Tibial nerve (tissue), 4 donors: ENCODE measurements at regions not wholly inside any gene's neighbourhood (a gene's known extent, or its start where the extent isn't known, plus 50 kb on each side); places are given as distances from the start of the nearest gene placed in this dataset. TPM values are rescaled to one million over a fixed set of nuclear protein-coding genes. Genes with fewer than 3 reads are reported as not detected.

Source experiments
- DNase-seq, 2 donors: peaks; one replicate each; pipeline ENCODE4 v3.0.0-alpha.2; 2019; ENCODE audit warnings: low spot score in 2 of 2
- H3K27ac ChIP-seq, 4 donors: fragments of 200-600 bp; sonication (generic) in 3 of 4; one replicate each; pipeline ENCODE4 v1.5.1; 2017 to 2019; ENCODE audit warnings: mild to moderate bottlenecking in 1 of 4
- H3K27me3 ChIP-seq, 2 donors: fragments of 200-600 bp; sonication (generic) in 1 of 2; one replicate each; pipeline versions ENCODE4 v1.5.1 to v1.6.0; 2017 to 2019
- H3K36me3 ChIP-seq, 3 donors: fragments of 200-600 bp; sonication (generic); one replicate each; pipeline ENCODE4 v1.5.1; 2018 to 2019
- H3K4me1 ChIP-seq, 4 donors: fragments of 200-600 bp; sonication (generic) in 3 of 4; one replicate each; pipeline ENCODE4 v1.5.1; 2017 to 2019
- H3K4me3 ChIP-seq, 4 donors: fragments of 200-600 bp; sonication (generic) in 3 of 4; one replicate each; pipeline ENCODE4 v1.5.1; 2017 to 2019; ENCODE audit warnings: mild to moderate bottlenecking in 1 of 4, moderate library complexity in 1 of 4
- H3K9me3 ChIP-seq, 4 donors: fragments of 200-600 bp; sonication (generic) in 3 of 4; one replicate each; pipeline ENCODE4 v1.5.1; 2017 to 2019
- EP300 ChIP-seq, 2 donors: sonication (generic); formaldehyde crosslinking; IDR thresholded peaks; one replicate each; pipeline ENCODE4 v1.6.1; 2017; ENCODE audit warnings: antibody characterized with exemption in 2 of 2, mild to moderate bottlenecking in 1 of 2
- POLR2A ChIP-seq, 2 donors: fragments of 450-650 bp; IDR thresholded peaks; one replicate each; pipeline ENCODE4 v1.6.1; 2017; ENCODE audit warnings: antibody characterized with exemption in 2 of 2, mild to moderate bottlenecking in 2 of 2, moderate library complexity in 2 of 2
- WGBS, 2 donors: methylation state at CpG; one replicate each; pipeline ENCODE4 v1.1.5; 2018; 5-methylcytosine and 5-hydroxymethylcytosine counted together
- small RNA-seq: library from RNA; depleted of rRNA; stranded (forward); fragments of <200 nt; gene quantifications from one replicate; pipeline ENCODE3, GENCODE V24; 2016
- TF ChIP-seq, protein P1 (sequence below), 5 experiments: fragments of 200-600 bp in 3 of 5; fragments of 450-650 bp in 2 of 5; sonication (generic) in 3 of 5; IDR thresholded peaks; one replicate each; pipeline ENCODE4 v1.5.1; 2016 to 2019; ENCODE audit warnings: antibody characterized with exemption in 5 of 5, mild to moderate bottlenecking in 3 of 5, moderate library complexity in 2 of 5

GRCh38 chr1:94596260-94596659, 54.7 kb upstream of the F3 start:
- no peak overlapping the region for H3K4me3 ChIP-seq
- TF ChIP-seq, protein P1, sequence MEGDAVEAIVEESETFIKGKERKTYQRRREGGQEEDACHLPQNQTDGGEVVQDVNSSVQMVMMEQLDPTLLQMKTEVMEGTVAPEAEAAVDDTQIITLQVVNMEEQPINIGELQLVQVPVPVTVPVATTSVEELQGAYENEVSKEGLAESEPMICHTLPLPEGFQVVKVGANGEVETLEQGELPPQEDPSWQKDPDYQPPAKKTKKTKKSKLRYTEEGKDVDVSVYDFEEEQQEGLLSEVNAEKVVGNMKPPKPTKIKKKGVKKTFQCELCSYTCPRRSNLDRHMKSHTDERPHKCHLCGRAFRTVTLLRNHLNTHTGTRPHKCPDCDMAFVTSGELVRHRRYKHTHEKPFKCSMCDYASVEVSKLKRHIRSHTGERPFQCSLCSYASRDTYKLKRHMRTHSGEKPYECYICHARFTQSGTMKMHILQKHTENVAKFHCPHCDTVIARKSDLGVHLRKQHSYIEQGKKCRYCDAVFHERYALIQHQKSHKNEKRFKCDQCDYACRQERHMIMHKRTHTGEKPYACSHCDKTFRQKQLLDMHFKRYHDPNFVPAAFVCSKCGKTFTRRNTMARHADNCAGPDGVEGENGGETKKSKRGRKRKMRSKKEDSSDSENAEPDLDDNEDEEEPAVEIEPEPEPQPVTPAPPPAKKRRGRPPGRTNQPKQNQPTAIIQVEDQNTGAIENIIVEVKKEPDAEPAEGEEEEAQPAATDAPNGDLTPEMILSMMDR (IDR thresholded peaks at IDR 0.05), result no peak
- TF ChIP-seq POLR2A (IDR thresholded peaks at IDR 0.05) (no peak), EP300 (IDR thresholded peaks at IDR 0.05) (no peak)
- no peak for DNase-seq

GRCh38 chr1:94595658-94596057, 54.1 kb upstream of the F3 start:
- H3K9me3 ChIP-seq, result no peaks in the 10 kb centered on the region
- 61 to 68% methylated on average over 4 to 5 of the region's 5 CpGs for WGBS, 2 donors
- peak in 1 of 2 donors; percentile 28 for TF ChIP-seq EP300 (IDR thresholded peaks at IDR 0.05)
- no peak for TF ChIP-seq POLR2A (IDR thresholded peaks at IDR 0.05)
- H3K27ac ChIP-seq, result peak overlapping the region in 1 of 4 donors; percentile 14
- no peak for DNase-seq
- H3K27me3 ChIP-seq, result no peaks in the 10 kb centered on the region
- no peak overlapping the region for H3K4me3 ChIP-seq
- H3K4me1 ChIP-seq, result peaks cover 0 to 46% (median 4%) of the 10 kb centered on the region in 4 donors
- no peaks in the 10 kb centered on the region for H3K36me3 ChIP-seq

More at GRCh38 chr1:94596260-94596659, 54.7 kb upstream of the F3 start:
- no peaks in the 10 kb centered on the region for H3K36me3 ChIP-seq
- H3K27ac ChIP-seq, result no peak overlapping the region
- WGBS, 2 donors, result 100% methylated on average over 3 of the region's 3 CpGs
- H3K27me3 ChIP-seq, result no peaks in the 10 kb centered on the region
- H3K9me3 ChIP-seq, result no peaks in the 10 kb centered on the region
- peaks cover 0 to 48% (median 0%) of the 10 kb centered on the region in 4 donors for H3K4me1 ChIP-seq

DNA sequence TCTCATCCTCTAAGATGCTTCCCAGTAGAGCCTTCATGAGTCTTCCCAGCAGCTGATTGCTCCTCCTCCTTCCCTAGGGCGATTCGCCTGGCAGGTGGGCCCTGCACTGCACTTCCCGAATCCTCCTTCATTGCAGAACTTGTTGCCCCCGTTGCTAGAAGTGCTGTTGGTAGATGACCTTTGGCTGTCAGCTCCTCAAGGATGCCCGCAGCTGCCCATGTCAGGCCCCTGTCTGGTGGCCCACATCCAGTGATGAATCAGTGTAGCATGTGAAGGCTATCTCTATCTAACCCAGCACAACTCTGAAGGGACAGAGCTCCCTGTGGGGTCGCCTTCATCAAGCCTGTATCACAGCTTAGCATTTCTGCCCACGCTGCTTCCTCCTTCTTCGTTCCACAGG, 52.1 kb upstream of the F3 start:
- Histone ChIP-seq H3K4me1 (peaks cover 0 to 39% (median 7%) of the 10 kb centered on the region in 4 donors), H3K4me3 (no peak overlapping the region), H3K27me3 (no peaks in the 10 kb centered on the region), H3K9me3 (no peaks in the 10 kb centered on the region), H3K27ac (peak overlapping the region in 3 of 4 donors; percentile 38 to 77 (median 62)), H3K36me3 (no peaks in the 10 kb centered on the region)
- 70 to 78% methylated on average over 8 of the region's 8 CpGs for WGBS, 2 donors
- TF ChIP-seq POLR2A (IDR thresholded peaks at IDR 0.05), result no peak
- TF ChIP-seq, protein P1 (IDR thresholded peaks at IDR 0.05), result no peak
- no peak for TF ChIP-seq EP300 (IDR thresholded peaks at IDR 0.05)
- no peak for DNase-seq

DNA sequence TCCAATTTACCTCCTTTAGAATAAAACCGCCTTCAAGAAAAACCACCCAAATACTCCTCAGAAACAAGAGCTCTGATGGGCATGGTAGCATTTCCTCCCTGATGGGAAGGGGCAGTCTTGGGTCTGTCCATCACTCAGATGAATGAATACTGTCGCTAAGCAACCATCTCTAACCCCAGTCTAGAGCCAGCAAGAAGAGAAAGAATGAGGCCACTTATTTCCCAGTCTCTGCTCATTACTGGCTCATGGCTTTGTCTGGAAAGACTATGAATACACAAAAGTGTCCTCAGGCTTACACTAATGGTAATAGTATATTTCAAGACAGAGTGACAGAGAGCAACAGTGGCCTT, 51.0 kb upstream of the F3 start:
- H3K36me3 ChIP-seq, result no peaks in the 10 kb centered on the region
- peaks cover 0 to 42% (median 7%) of the 10 kb centered on the region in 4 donors for H3K4me1 ChIP-seq
- peak overlapping the region in 2 of 4 donors; percentile 62 to 77 for H3K27ac ChIP-seq
- DNase-seq, result no peak
- H3K4me3 ChIP-seq, result no peak overlapping the region
- no peaks in the 10 kb centered on the region for H3K27me3 ChIP-seq
- H3K9me3 ChIP-seq, result no peaks in the 10 kb centered on the region
- WGBS, 2 donors, result 60 to 64% methylated on average over 2 of the region's 2 CpGs
- TF ChIP-seq, protein P1 (IDR thresholded peaks at IDR 0.05), result no peak
- TF ChIP-seq POLR2A (IDR thresholded peaks at IDR 0.05) (no peak), EP300 (IDR thresholded peaks at IDR 0.05) (no peak)

DNA sequence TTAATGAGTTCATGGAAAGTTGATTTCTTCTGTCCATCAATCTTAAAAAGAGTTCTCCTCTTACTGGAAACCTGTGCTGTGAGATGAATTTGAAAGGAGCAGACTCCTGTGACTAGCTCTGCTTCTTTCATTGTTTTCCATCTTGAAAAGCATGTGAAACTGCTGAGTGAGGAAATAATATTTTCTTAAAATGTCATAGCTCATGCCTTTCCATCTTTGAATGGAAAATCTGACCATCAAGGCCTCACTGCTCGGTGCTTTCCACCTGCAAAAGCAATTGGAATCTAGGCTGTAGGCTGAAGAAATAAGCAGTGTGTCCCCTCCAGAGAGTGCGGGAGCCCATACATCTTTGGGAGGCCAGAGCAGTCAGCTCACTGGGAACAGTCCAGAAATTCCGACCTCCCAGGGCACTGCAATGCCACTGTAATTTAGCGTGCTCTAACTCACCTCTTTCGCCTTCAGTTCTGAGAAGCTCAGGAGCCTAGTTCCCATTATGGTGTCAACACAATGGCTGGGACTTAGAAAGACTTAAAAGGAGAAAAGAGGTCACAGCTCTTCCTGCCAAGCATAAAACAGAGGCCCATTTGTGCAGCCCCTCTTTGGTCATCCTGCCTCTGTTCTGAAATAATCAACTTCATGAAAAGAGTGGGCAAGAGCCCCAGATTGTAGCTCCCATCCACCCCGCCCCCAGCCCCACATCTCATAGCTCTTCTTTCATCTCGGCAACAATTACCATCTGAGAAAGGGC, 50.4 kb upstream of the F3 start:
- Histone ChIP-seq H3K27ac (peak overlapping the region in 2 of 4 donors; percentile 62 to 77), H3K27me3 (no peaks in the 10 kb centered on the region), H3K36me3 (no peaks in the 10 kb centered on the region), H3K9me3 (no peaks in the 10 kb centered on the region), H3K4me1 (peaks cover 0 to 46% (median 10%) of the 10 kb centered on the region in 4 donors), H3K4me3 (no peak overlapping the region)
- no peak for TF ChIP-seq EP300 (IDR thresholded peaks at IDR 0.05)
- TF ChIP-seq, protein P1 (IDR thresholded peaks at IDR 0.05), result no peak
- no peak for TF ChIP-seq POLR2A (IDR thresholded peaks at IDR 0.05)
- WGBS, 2 donors, result 63% methylated on average over 7 of the region's 7 CpGs
- no peak for DNase-seq

Small RNA genes lying in the stretch of these regions (small RNA-seq; reads per million reads assigned to genes)
- not detected for gene MIR378G
